Urinary bladder (tissue), 3 donors: ENCODE measurements at regions not wholly inside any gene's neighbourhood (a gene's known extent, or its start where the extent isn't known, plus 50 kb on each side); places are given as distances from the start of the nearest gene placed in this dataset.
A peak's percentile ranks its signal among the peaks of the same experiment; 100 is the strongest.
"Not testable (repeated sequence)": the region's sequence is repeated elsewhere in the genome, so short reads cannot be mapped to it uniquely, and the experiment has no call there.

Experiments used
- DNase-seq: peaks from one replicate; pipeline ENCODE4 v3.0.0-alpha.2; 2015; ENCODE audit errors: extremely low spot score
- H3K27ac ChIP-seq: one replicate; pipeline ENCODE4 v1.5.1; 2013; ENCODE audit warnings: low read depth, mild to moderate bottlenecking, moderate library complexity
- H3K36me3 ChIP-seq: one replicate; pipeline ENCODE4 v1.6.1; 2013; ENCODE audit warnings: mild to moderate bottlenecking, moderate library complexity; ENCODE audit not compliant: insufficient read depth
- H3K4me1 ChIP-seq: one replicate; pipeline ENCODE4 v1.6.1; 2013; ENCODE audit warnings: mild to moderate bottlenecking, moderate library complexity; ENCODE audit not compliant: insufficient read depth
- H3K4me3 ChIP-seq: one replicate; pipeline ENCODE4 v1.5.1; 2013; ENCODE audit warnings: low read depth, low read length
- WGBS: extraction: QIAGEN DNeasy Blood & Tissue Kit; methylation state at CpG from one replicate; pipeline ENCODE4 v1.1.7; 2013; 5-methylcytosine and 5-hydroxymethylcytosine counted together
- donor health status: healthy with polysubstance abuse.
- donor health status: healthy.

GRCh38 chr3:30480587-30480986, 125.8 kb upstream of the TGFBR2 start:
- Histone ChIP-seq H3K27ac (no peak overlapping the region), H3K4me3 (no peak overlapping the region), H3K4me1 (no peaks in the 10 kb centered on the region), H3K36me3 (no peaks in the 10 kb centered on the region)
- DNase-seq: no peak

GRCh38 chr3:30481241-30481640, 125.2 kb upstream of the TGFBR2 start:
- Histone ChIP-seq H3K36me3 (no peaks in the 10 kb centered on the region), H3K4me3 (no peak overlapping the region), H3K4me1 (no peaks in the 10 kb centered on the region), H3K27ac (no peak overlapping the region)
- DNase-seq: no peak
- 70% methylated on average over 1 of the region's 1 CpG for WGBS

- 94% methylated on average over 3 of the region's 3 CpGs for WGBS
- H3K36me3 ChIP-seq, H3K27ac ChIP-seq, H3K4me3 ChIP-seq, DNase-seq, H3K4me1 ChIP-seq: not testable (repeated sequence)
Observed at GRCh38 chr3:30484229-30484628, 122.2 kb upstream of the TGFBR2 start.

- 61% methylated on average over 2 of the region's 2 CpGs for WGBS
- H3K27ac ChIP-seq: no peak overlapping the region
- DNase-seq: no peak
- H3K36me3 ChIP-seq: no peaks in the 10 kb centered on the region
- H3K4me3 ChIP-seq: no peak overlapping the region
- no peaks in the 10 kb centered on the region for H3K4me1 ChIP-seq
Observed at GRCh38 chr3:30486368-30486767, 120.0 kb upstream of the TGFBR2 start.

GRCh38 chr3:30488070-30488756, 118.2 kb upstream of the TGFBR2 start:
- WGBS: 85% methylated on average over 4 of the region's 4 CpGs
- H3K4me1 ChIP-seq: no peaks in the 10 kb centered on the region
- no peaks in the 10 kb centered on the region for H3K36me3 ChIP-seq
- no peak overlapping the region for H3K27ac ChIP-seq
- no peak overlapping the region for H3K4me3 ChIP-seq
- DNase-seq: no peak

- Histone ChIP-seq H3K4me3 (no peak overlapping the region), H3K27ac (no peak overlapping the region), H3K36me3 (no peaks in the 10 kb centered on the region), H3K4me1 (no peaks in the 10 kb centered on the region)
- DNase-seq: no peak
- WGBS: 85% methylated on average over 6 of the region's 6 CpGs
Observed at GRCh38 chr3:30492322-30493192, 113.8 kb upstream of the TGFBR2 start.

GRCh38 chr3:30493911-30494311, 112.5 kb upstream of the TGFBR2 start:
- WGBS: 70% methylated on average over 2 of the region's 2 CpGs
- Histone ChIP-seq H3K36me3 (no peaks in the 10 kb centered on the region), H3K27ac (no peak overlapping the region), H3K4me1 (no peaks in the 10 kb centered on the region), H3K4me3 (no peak overlapping the region)
- DNase-seq: no peak

- H3K4me1 ChIP-seq: no peaks in the 10 kb centered on the region
- H3K27ac ChIP-seq: peak overlapping the region; percentile 80
- H3K4me3 ChIP-seq: no peak overlapping the region
- H3K36me3 ChIP-seq: no peaks in the 10 kb centered on the region
- no peak for DNase-seq
- 31% methylated on average over 6 of the region's 6 CpGs for WGBS
Observed at GRCh38 chr3:30495172-30496065, 111.0 kb upstream of the TGFBR2 start.

GRCh38 chr3:30496066-30496966, 110.1 kb upstream of the TGFBR2 start:
- DNase-seq: no peak
- 19% methylated on average over 15 of the region's 15 CpGs for WGBS
- H3K4me1 ChIP-seq: no peaks in the 10 kb centered on the region
- no peaks in the 10 kb centered on the region for H3K36me3 ChIP-seq
- no peak overlapping the region for H3K4me3 ChIP-seq
- H3K27ac ChIP-seq: peak overlapping the region; percentile 80

GRCh38 chr3:30498587-30498967, 107.8 kb upstream of the TGFBR2 start:
- DNase-seq: no peak
- Histone ChIP-seq H3K27ac (no peak overlapping the region), H3K36me3 (no peaks in the 10 kb centered on the region), H3K4me1 (no peaks in the 10 kb centered on the region), H3K4me3 (no peak overlapping the region)
- 98% methylated on average over 1 of the region's 1 CpG for whole genome bisulfite sequencing

- Histone ChIP-seq H3K27ac (no peak overlapping the region), H3K36me3 (no peaks in the 10 kb centered on the region), H3K4me3 (no peak overlapping the region), H3K4me1 (no peaks in the 10 kb centered on the region)
- no peak for DNase-seq
- WGBS: 96% methylated on average over 7 of the region's 7 CpGs
Observed at GRCh38 chr3:30500666-30501399, 105.6 kb upstream of the TGFBR2 start.

GRCh38 chr3:30501526-30501925, 104.9 kb upstream of the TGFBR2 start:
- Histone ChIP-seq H3K36me3 (no peaks in the 10 kb centered on the region), H3K4me1 (no peaks in the 10 kb centered on the region), H3K4me3 (no peak overlapping the region), H3K27ac (no peak overlapping the region)
- no peak for DNase-seq
